GM20000 (cell line): ENCODE measurements at regions not wholly inside any gene's neighbourhood (a gene's known extent, or its start where the extent isn't known, plus 50 kb on each side); places are given as distances from the start of the nearest gene placed in this dataset.
"Not testable (repeated sequence)": the region's sequence is repeated elsewhere in the genome, so short reads cannot be mapped to it uniquely, and the experiment has no call there.

Source experiments
- DNase-seq: peaks from one replicate; pipeline ENCODE4 v3.0.0; 2012; ENCODE audit warnings: low spot score
- TF ChIP-seq, protein P1 (sequence below): IDR thresholded peaks from 2 replicates; pipeline ENCODE4 v1.5.1; 2012; ENCODE audit warnings: mild to moderate bottlenecking, control low read depth; ENCODE audit errors: extremely low read depth, missing control alignments

DNA sequence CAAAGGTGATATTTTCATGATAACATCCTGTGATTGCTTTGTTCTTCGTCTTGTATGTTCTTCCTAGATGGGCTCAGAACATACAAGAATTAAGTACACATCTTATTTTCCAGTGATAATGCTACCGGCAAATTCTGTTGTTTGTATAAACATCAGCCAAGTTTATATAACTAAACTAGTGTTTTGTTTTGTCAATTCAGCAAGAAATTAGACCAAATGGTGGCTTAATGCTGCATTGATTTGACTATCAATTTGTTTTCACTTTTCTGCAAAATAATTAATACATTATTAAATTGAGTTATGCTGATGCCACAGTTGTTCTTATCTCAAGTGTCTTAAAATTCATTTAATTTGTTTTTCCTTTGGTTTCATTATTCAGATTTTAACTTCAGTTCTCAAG lies 177.7 kb downstream of the OR4F29 start:
- not testable (repeated sequence) for DNase-seq

DNA sequence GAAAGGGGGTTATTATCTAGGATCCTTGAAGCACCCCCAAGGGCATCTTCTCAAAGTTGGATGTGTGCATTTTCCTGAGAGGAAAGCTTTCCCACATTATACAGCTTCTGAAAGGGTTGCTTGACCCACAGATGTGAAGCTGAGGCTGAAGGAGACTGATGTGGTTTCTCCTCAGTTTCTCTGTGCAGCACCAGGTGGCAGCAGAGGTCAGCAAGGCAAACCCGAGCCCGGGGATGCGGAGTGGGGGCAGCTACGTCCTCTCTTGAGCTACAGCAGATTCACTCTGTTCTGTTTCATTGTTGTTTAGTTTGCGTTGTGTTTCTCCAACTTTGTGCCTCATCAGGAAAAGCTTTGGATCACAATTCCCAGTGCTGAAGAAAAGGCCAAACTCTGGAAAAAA lies 183.7 kb downstream of the OR4F29 start:
- DNase-seq: not testable (repeated sequence)
- TF ChIP-seq, protein P1, sequence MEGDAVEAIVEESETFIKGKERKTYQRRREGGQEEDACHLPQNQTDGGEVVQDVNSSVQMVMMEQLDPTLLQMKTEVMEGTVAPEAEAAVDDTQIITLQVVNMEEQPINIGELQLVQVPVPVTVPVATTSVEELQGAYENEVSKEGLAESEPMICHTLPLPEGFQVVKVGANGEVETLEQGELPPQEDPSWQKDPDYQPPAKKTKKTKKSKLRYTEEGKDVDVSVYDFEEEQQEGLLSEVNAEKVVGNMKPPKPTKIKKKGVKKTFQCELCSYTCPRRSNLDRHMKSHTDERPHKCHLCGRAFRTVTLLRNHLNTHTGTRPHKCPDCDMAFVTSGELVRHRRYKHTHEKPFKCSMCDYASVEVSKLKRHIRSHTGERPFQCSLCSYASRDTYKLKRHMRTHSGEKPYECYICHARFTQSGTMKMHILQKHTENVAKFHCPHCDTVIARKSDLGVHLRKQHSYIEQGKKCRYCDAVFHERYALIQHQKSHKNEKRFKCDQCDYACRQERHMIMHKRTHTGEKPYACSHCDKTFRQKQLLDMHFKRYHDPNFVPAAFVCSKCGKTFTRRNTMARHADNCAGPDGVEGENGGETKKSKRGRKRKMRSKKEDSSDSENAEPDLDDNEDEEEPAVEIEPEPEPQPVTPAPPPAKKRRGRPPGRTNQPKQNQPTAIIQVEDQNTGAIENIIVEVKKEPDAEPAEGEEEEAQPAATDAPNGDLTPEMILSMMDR: peak; percentile 48
